HepG2 (cell line): ENCODE measurements at regions not wholly inside any gene's neighbourhood (a gene's known extent, or its start where the extent isn't known, plus 50 kb on each side); places are given as distances from the start of the nearest gene placed in this dataset.

Experiments used
- CBFB ChIP-seq: sonication (generic); formaldehyde crosslinking; IDR thresholded peaks from 2 replicates; pipeline ENCODE4 v1.4.0; 2020; ENCODE audit warnings: missing genetic modification reagents
- CC2D1A ChIP-seq: sonication (generic); formaldehyde crosslinking; IDR thresholded peaks from 2 replicates; pipeline ENCODE4 v1.8.1; 2023; ENCODE audit warnings: mild to moderate bottlenecking, missing genetic modification reagents
- FOSL1 ChIP-seq: sonication (generic); formaldehyde crosslinking; IDR thresholded peaks from 2 replicates; pipeline ENCODE4 v1.9.0; 2021; ENCODE audit warnings: missing genetic modification reagents, borderline replicate concordance
- KDM1A ChIP-seq: IDR thresholded peaks from 2 replicates; pipeline ENCODE4 v1.6.1; 2016; ENCODE audit warnings: missing compliant biosample characterization
- KDM6A ChIP-seq: IDR thresholded peaks from 2 replicates; pipeline ENCODE4 v1.6.1; 2016; ENCODE audit warnings: low read depth
- MATR3 ChIP-seq: sonication (generic); formaldehyde crosslinking; IDR thresholded peaks from 2 replicates; pipeline ENCODE4 v1.4.0; 2020; ENCODE audit warnings: missing genetic modification reagents
- MIER3 ChIP-seq: IDR thresholded peaks from 2 replicates; pipeline ENCODE4 v1.6.1; 2016; ENCODE audit warnings: missing compliant biosample characterization, borderline replicate concordance
- MTF2 ChIP-seq: sonication (generic); formaldehyde crosslinking; IDR thresholded peaks from 2 replicates; pipeline ENCODE4 v1.5.0; 2020; ENCODE audit warnings: missing genetic modification reagents, borderline replicate concordance
- PHF21A ChIP-seq: sonication (generic); formaldehyde crosslinking; IDR thresholded peaks from 2 replicates; pipeline ENCODE4 v1.5.0; 2020; ENCODE audit warnings: mild to moderate bottlenecking, missing genetic modification reagents
- RBM22 ChIP-seq: fragments of 200-400 bp; formaldehyde crosslinking; optimal IDR thresholded peaks from 2 replicates; pipeline ENCODE3; 2017; ENCODE audit warnings: mild to moderate bottlenecking, low read length, moderate library complexity
- RELA ChIP-seq: sonication (generic); formaldehyde crosslinking; IDR thresholded peaks from 2 replicates; pipeline ENCODE4 v1.4.0; 2020; ENCODE audit warnings: missing genetic modification reagents
- ZBTB39 ChIP-seq: sonication (generic); formaldehyde crosslinking; IDR thresholded peaks from 2 replicates; pipeline ENCODE4 v1.5.0; 2020; ENCODE audit warnings: missing genetic modification reagents
- ZNF780A ChIP-seq: sonication (generic); formaldehyde crosslinking; IDR thresholded peaks from 2 replicates; pipeline ENCODE4 v1.8.0; 2022; ENCODE audit warnings: mild to moderate bottlenecking, missing genetic modification reagents, moderate library complexity
- TF ChIP-seq, protein P1 (sequence below): sonication (generic); formaldehyde crosslinking; conservative IDR thresholded peaks from 2 replicates; pipeline ENCODE4 v1.8.0; 2022; ENCODE audit warnings: low read depth, missing genetic modification reagents
- TF ChIP-seq, protein P2 (sequence below): sonication (generic); formaldehyde crosslinking; conservative IDR thresholded peaks from 2 replicates; pipeline ENCODE4 v1.4.0; 2020; ENCODE audit warnings: mild to moderate bottlenecking, missing genetic modification reagents, moderate library complexity
- TF ChIP-seq, protein P3 (sequence below): IDR thresholded peaks from 2 replicates; pipeline ENCODE4 v1.6.1; 2018; ENCODE audit warnings: missing genetic modification reagents
- TF ChIP-seq, protein P4 (sequence below): sonication (generic); formaldehyde crosslinking; IDR thresholded peaks from 2 replicates; pipeline ENCODE4 v1.5.0; 2020; ENCODE audit warnings: mild to moderate bottlenecking, missing genetic modification reagents, borderline replicate concordance

DNA sequence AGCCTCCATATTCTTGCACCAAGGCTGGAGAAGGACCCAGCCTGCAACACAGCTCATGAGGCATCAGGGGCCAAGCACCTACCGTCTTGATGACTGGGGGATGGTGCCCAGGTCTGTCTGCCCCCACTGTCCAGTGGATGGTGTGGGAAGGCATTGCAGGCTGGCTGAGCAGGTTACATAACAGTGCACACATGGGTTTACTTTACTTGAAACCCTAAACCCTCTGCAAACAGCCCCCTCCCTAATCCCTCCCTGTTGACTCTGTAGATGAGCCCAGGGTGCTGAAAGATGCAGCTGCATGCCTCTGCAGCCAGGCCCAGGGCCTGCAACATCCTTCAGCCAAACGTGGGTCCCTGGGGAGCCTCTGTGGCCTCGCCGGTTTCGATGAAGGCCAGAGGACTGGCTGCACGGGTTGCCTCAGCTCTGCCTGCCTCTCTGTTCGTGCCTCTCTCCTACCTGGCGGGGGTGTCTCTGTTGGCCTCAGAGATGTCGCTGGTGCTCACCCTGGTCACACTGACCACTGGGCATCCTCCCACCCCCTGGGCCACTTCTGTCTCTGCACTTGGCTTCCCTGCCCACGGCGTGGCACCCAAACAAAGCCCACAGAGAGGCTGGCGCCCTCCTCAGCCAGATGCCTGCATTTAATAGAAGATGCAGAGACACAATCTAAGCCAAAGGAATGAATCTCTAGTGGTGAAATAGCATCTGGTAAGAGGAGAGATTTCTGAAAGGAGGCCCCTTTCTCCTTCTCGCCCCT is 95.1 kb downstream of the METRNL start (continued):
- TF ChIP-seq ZNF780A (CRISPR knock-in tag), result 0 out of 2 replicates have a peak, but pooled peaks have one; percentile 77
- TF ChIP-seq MIER3 (CRISPR knock-in tag), result peak; percentile 98; the same call in 1 of the 2 replicates
- TF ChIP-seq, protein P1, sequence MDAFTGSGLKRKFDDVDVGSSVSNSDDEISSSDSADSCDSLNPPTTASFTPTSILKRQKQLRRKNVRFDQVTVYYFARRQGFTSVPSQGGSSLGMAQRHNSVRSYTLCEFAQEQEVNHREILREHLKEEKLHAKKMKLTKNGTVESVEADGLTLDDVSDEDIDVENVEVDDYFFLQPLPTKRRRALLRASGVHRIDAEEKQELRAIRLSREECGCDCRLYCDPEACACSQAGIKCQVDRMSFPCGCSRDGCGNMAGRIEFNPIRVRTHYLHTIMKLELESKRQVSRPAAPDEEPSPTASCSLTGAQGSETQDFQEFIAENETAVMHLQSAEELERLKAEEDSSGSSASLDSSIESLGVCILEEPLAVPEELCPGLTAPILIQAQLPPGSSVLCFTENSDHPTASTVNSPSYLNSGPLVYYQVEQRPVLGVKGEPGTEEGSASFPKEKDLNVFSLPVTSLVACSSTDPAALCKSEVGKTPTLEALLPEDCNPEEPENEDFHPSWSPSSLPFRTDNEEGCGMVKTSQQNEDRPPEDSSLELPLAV (CRISPR knock-in tag), result no peak
- TF ChIP-seq KDM6A (CRISPR knock-in tag), result peak; percentile 56; the same call in 1 of the 2 replicates
- peak; percentile 92 for TF ChIP-seq KDM1A (CRISPR knock-in tag)
- TF ChIP-seq MATR3, result no peak
- TF ChIP-seq CC2D1A, result peak; percentile 85; the same call in 1 of the 2 replicates
- no peak for TF ChIP-seq RBM22
- TF ChIP-seq, protein P2, sequence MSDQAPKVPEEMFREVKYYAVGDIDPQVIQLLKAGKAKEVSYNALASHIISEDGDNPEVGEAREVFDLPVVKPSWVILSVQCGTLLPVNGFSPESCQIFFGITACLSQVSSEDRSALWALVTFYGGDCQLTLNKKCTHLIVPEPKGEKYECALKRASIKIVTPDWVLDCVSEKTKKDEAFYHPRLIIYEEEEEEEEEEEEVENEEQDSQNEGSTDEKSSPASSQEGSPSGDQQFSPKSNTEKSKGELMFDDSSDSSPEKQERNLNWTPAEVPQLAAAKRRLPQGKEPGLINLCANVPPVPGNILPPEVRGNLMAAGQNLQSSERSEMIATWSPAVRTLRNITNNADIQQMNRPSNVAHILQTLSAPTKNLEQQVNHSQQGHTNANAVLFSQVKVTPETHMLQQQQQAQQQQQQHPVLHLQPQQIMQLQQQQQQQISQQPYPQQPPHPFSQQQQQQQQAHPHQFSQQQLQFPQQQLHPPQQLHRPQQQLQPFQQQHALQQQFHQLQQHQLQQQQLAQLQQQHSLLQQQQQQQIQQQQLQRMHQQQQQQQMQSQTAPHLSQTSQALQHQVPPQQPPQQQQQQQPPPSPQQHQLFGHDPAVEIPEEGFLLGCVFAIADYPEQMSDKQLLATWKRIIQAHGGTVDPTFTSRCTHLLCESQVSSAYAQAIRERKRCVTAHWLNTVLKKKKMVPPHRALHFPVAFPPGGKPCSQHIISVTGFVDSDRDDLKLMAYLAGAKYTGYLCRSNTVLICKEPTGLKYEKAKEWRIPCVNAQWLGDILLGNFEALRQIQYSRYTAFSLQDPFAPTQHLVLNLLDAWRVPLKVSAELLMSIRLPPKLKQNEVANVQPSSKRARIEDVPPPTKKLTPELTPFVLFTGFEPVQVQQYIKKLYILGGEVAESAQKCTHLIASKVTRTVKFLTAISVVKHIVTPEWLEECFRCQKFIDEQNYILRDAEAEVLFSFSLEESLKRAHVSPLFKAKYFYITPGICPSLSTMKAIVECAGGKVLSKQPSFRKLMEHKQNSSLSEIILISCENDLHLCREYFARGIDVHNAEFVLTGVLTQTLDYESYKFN (CRISPR knock-in tag), result peak; percentile 91
- no peak for TF ChIP-seq RELA (CRISPR knock-in tag)
- TF ChIP-seq FOSL1, result no peak
- TF ChIP-seq CBFB (CRISPR knock-in tag), result peak; percentile 83
- TF ChIP-seq, protein P3, sequence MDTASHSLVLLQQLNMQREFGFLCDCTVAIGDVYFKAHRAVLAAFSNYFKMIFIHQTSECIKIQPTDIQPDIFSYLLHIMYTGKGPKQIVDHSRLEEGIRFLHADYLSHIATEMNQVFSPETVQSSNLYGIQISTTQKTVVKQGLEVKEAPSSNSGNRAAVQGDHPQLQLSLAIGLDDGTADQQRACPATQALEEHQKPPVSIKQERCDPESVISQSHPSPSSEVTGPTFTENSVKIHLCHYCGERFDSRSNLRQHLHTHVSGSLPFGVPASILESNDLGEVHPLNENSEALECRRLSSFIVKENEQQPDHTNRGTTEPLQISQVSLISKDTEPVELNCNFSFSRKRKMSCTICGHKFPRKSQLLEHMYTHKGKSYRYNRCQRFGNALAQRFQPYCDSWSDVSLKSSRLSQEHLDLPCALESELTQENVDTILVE (CRISPR knock-in tag), result peak; percentile 90
- TF ChIP-seq, protein P4, sequence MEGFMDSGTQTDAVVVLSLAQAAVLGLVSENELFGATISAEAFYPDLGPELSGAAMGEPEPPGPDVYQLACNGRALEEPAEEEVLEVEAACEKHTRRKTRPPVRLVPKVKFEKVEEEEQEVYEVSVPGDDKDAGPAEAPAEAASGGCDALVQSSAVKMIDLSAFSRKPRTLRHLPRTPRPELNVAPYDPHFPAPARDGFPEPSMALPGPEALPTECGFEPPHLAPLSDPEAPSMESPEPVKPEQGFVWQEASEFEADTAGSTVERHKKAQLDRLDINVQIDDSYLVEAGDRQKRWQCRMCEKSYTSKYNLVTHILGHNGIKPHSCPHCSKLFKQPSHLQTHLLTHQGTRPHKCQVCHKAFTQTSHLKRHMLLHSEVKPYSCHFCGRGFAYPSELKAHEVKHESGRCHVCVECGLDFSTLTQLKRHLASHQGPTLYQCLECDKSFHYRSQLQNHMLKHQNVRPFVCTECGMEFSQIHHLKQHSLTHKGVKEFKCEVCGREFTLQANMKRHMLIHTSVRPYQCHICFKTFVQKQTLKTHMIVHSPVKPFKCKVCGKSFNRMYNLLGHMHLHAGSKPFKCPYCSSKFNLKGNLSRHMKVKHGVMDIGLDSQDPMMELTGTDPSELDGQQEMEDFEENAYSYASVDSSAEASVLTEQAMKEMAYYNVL, result peak; percentile 82
- TF ChIP-seq PHF21A (CRISPR knock-in tag), result peak; percentile 84; the same call in 1 of the 2 replicates
- TF ChIP-seq MTF2, result 0 out of 2 replicates have a peak, but pooled peaks have one; percentile 63
- no peak for TF ChIP-seq ZBTB39 (CRISPR knock-in tag)
